HUDEP-2 (cell line): ENCODE measurements at regions not wholly inside any gene's neighbourhood (a gene's known extent, or its start where the extent isn't known, plus 50 kb on each side); places are given as distances from the start of the nearest gene placed in this dataset.
"Not testable (repeated sequence)": the region's sequence is repeated elsewhere in the genome, so short reads cannot be mapped to it uniquely, and the experiment has no call there.

Experiments used
- DNase-seq, 76 experiments: peaks; one replicate each; lab custom pipeline; 2025; ENCODE audit not compliant: unreplicated experiment in 76 of 76; lab: John Stamatoyannopoulos, UW

DNA sequence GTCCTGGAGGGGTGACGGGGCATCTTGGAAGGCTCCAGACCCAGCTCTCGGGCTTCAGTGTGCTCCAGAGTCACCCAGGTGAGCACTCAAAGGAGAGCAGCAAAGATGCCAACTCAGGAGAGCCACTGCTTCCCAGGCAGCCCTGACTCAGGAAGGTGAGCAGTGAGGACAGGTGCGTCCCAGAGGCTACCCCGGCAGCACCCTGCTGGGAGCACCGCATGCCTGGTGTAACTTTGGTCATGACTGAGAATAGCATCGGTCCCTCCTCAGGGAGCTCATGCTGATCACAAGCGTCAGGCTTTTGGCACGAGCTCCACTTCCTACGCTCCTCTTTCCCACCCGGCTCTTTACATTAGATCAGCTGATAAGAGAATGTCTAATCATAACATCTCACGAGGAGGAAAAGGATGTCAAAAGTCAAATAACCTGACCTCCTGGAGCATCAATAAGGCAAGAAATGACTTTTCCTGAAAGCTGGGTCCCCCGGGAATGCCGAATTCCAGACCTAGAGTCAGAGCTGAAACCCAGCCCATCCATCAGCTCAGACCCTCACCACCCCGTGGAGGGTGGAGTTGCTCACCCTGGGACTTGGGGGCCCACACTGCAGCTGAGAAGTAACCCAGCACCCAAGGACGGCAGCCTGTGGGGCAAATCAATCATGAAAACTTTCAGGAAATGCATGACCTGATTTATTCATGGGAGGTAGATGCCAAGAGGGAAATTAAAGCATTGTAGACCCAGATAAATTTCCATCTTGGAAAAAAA, 248.8 kb downstream of the ACKR3 start:
- no peak for DNase-seq

DNA sequence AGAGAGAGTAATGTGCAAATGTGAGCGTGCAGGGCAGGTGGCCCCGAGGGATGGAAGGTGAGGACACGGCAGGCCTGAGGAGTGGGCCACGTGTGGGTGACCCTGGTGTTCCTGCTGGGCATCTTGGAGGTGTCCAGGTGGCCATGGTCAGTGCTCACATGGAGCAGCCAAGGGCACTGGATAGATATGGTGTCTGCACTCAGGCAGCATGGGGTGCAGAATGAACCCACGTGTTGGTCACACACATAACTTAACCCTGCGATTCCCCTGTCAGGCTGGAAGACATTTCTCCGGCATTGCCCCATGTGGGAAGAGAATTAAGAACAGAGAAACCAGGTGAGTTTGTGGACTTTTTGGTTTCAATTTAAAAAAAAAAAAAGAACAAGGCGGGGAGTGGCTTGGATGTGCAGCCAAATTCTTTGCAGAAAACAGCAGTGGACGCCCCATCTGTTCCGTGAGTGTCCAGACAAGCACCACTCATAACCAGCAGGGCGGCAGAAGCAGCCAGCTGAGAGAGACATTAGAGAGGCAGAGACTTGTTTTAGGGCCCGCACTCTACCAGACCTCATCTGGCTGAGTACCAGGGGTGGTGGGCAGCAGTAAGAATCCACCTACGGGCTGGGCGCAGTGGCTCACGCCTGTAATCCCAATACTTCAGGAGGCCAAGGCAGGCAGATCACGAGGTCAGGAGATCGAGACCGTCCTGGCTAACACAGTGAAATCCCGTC, 249.8 kb downstream of the ACKR3 start:
- no peak for DNase-seq

DNA sequence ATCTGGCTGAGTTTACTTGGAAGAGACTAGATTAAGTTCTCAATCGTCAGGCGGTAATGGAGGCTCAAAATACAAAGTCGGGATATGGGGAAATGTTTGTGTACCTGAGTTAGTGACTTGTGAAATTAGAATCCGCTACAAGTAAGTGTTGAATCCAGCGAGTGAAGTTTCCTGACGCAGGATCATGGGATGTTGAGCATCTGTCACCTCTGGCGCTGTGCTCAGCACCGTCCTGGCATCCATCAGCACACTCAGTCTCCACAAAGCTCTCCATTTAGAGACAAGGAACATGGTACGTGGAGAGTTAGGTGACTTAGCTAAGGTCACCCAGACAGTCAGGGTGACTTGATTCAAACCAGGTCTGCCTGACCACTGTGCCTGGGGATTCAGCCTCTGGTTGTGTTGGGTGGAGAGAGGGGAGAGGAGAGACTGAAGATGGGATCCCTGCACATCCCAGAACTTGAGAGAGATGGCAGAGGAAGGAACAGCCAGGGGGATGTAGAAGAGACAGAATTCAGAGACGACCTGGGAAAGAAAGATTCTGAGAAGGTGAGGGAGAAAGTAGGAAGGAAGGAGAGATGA, 251.2 kb downstream of the ACKR3 start:
- DNase-seq: no peak

DNA sequence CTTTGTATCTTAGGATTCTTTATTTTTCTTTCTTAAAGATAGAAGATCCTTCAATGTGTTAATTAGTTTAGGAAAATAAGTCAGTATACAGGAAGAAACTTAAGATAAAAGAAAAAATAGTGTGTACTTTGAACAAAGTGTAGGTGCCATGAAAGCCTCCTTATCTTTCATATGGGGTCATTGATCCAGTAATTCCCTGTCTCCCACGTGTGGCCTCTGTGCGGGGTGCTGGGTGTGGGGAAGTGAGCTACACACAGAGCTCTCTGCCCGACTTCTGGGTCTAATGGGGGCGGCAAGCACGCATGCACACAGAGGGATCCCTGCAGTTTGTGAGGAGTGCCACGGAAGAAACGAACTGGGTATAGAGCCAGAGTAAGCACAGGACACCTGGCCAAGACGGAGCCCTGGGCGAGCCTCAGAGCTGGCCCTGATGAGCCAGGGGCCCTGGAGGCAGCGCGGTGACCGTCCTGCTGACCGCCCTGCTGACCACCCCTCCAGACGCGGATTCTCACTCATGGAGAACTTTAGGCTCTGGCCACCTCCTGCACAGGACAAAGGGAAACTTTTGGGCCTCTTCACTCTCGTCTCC, 253.5 kb downstream of the ACKR3 start:
- DNase-seq: no peak

DNA sequence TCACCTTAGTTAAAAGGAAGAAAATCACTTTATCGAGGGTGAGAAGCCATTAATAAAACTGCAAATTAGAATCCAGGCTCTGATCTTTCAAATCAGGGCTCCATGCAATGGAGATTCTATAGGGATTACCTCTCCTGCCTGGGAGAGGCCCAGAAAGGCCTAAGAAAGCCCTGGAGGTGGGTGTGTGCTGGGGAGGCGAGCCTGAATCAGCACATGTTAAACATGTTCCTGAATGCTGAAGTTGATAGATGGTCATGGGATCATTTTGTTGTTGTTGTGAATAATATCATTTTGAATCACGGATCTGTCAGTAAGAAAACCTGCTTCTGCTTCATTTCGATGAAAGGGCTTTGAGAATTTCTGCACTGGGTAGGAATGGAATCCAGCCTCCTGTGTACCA, 254.3 kb downstream of the ACKR3 start:
- DNase-seq: no peak

DNA sequence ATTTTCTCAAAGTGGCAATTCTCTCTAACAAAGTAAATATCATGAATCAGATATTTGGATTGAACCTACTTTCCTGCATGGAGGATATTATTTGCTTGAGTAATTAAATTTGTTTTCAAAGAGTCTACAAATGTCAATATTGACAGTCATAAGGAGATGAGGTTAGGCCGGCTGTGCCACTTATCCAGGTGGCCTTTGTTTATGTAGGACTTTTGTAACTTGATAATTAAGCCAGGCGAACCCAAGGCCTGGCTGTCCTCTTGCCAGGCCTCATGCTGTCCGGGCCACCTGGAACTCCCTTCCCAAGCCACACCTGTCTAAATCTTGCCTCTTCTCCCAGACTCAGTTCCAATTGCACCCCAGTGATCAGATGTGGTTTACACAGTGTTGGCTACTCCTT, 255.2 kb downstream of the ACKR3 start:
- no peak for DNase-seq

DNA sequence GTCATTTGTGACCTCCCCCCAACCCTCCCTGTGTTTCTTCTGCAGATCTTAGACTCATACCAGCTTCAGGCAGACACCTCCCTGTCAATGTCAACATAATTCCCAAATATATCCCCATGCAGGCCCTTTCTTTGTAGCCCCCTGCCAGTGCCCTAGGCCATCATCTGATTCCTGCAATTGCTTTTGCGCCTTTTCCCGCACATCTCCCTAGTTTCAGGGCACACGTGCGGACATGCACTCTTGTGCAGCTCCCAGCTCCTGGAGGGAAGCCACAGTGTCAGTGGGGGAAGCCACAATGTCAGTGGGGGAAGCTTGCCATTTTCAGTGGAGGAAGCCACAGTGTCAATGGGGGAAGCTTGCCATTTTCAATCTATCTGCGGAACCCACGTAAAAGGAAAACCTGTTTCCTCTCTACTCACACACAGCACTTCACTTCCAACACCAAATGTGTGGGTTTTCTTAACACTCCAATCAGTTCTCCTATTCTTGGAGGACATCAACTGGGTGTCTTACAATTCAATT, 256.4 kb downstream of the ACKR3 start:
- no peak for DNase-seq

DNA sequence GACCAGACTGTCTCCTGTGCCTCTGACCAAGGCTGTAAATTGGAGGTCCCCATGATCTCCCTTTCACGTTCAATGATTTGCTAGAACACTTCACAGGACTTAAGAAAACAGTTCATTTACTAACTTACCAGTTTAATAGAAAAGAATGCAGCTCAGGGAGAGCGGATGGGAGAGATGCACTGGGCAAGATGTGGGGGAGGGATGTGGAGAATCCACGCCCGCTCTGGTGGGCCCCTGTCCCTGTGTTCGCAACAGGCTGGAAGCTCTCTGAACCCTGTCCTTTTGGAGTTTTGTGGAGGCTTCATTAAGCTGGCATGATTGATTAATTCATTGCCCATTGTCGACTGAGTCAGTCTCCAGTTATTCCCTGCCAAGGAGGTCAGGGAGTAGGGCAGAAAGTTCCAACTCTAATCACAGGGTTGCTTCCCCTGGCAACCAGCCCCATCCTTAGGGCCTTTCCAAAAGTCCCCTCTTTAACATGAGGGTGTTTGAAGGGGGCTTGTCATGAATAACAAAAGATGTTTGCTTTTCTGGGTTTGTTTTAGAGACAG, 257.1 kb downstream of the ACKR3 start:
- no peak for DNase-seq

DNA sequence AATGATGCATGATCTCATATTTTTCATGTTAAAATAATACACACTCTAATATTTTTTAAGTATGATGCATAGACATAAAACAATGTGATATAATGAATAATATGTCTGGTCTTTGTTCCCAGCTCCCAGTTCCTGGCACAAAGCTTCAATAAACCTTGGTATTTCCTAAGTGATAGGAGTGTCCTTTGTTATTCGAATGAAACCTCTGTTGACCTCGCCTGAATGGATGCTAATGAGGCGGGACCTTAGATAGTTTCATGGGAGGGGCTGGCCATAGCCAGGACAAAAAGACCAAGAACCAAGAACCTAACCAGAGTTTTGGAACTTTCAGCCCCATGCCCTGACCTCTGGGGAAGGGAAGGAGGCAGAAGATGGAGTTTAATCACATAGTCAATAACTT, 257.7 kb upstream of the COPS8 start:
- DNase-seq: no peak

DNA sequence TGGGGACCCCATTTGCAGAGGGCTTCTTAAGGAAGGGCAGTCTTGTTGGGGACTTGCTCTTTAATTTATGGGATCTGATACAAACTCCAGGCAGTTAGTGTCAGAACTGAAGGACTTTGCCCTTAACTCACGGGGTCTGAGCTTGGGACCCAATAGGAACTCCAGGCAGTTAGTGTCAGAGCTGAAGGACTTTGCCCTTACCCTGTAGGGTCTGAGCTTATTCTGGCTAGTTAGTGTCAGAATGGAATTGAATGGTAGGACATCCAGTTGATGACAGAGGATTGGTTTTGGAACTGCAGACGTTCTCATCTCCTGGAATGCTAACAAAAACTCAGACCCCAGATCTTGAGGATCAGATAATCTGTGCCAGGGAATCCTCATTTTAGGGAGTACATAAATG, 256.9 kb upstream of the COPS8 start:
- DNase-seq: no peak

DNA sequence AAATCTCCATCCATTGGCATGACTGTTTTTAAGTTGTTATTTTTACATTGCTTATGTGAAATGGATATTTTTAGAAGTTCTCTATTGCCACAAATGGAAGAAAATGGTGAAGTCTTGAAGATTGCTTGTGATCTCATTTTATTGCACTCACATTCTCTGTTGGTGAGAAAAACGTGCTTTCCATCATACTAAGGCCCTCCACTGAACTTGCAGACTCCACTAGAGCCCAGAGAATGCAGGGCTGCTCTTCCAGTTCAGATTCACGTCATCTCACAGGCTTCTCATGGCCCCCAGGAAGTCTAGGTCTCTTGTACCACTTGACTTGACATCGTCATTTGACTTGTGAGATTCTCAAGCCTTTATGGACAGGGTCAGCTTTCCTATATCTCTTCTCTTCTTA, 254.8 kb upstream of the COPS8 start:
- no peak for DNase-seq

DNA sequence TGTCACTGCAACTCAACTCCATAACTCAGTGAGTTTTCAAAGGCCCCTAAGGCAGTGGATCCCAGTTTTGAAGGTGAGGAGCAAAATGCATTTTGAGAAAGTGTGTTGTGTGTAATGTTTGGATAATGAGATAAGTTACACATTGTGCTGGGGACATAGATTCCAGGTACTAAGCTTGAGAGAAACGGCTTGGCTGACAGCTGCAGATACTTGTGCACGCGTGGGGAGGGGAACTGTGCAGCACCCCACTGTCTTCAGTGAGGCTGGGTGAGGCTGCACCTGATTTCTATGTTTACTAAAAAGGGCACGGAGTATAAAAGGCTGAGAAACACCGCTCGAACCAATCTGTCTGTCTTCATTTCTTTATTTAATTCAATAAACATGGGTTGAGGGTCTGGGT, 254.0 kb upstream of the COPS8 start:
- no peak for DNase-seq

DNA sequence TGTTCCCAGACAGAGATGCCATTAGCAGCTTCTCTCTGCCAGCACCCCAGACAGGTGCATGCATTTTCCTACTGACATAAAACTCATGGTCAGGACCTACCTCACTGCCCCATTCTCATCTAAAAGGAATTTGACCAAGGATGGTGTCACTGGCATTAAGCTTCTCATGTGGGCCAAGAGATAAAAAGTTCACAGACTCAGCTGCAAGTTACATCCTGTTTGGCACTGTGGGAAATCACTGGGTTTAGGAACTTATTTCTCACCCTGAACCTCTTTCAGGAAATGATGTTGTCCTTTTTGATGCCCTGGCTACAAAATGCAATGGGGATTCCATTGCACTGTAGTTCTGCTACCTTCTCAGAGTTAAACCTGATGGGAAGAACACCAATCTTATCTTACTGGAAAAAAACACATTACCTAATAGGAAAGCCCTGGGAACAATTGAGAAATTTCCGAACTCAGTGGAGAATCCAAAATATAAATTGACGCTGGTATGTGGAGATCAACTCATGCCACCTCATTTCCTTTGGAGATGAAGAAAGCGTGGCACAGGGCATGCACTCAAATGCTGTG, 252.1 kb upstream of the COPS8 start:
- no peak for DNase-seq

DNA sequence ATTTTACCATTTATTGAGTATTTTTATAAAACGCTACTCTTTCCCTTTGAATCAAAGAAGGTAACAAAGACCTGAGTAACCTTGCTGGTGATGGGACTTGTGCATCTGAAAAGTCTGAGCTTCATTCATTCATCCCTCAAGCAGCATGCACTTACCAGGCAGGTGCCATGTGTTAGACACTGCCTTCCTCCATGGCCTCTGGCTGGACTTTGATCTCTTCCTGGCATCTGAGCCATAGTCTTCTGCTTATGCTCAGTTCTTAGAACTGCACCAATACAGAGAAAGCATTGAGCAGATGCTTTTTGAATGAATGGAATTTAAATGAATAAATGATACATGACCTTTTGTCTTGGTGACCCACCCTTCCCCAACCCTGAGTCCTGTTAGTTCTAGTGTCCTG, 251.4 kb upstream of the COPS8 start:
- no peak for DNase-seq

DNA sequence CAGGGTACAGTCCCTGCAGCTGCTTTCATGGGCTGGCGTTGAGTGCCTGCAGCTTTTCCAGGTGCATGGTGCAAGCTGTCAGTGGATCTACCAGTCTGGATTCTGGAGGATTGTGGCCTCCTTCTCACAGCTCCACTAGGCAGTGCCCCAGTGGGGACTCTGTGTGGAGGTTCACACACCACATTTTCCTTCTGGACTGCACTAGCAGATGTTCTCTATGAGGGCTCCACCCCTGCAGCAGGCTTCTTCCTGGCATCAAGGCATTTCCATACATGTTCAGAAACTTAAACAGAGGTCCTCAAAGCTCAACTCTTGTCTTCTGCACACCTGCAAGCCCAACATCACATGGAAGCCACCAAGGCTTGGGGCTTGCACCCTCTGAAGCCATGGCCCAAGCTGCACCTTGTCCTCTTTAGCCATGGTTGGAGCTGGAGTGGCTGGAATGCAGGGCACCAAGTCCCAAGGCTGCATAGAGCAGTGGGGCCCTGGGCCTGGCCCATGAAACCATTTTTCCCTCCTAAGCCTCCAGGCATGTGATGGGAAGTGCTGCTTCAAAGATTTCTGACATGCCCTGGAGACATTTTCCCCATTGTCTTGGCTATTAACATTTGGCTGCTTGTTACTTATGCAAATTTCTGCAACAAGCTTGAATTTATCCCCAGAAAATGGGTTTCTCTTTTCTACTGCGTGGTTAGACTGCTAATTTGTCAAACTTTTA, 250.2 kb upstream of the COPS8 start:
- no peak for DNase-seq

DNA sequence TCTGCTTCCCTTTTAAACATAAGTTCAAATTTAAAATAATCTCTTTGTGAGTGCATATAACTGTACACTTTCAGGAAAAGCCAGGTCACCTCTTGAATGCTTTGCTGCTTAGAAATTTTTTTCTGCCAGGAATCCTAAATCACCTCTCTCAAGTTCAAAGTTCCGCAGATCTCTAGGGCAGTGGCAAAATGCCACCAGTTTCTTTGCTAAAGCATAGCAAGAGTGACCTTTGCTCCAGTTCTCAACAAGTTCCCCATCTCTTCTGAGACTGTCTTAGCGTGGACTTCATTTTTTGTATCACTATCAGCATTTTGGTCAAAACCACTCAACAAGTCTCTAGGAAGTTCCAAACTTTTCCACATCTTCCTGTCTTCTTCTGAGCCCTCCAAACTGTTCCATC, 249.7 kb upstream of the COPS8 start:
- DNase-seq: not testable (repeated sequence)

DNA sequence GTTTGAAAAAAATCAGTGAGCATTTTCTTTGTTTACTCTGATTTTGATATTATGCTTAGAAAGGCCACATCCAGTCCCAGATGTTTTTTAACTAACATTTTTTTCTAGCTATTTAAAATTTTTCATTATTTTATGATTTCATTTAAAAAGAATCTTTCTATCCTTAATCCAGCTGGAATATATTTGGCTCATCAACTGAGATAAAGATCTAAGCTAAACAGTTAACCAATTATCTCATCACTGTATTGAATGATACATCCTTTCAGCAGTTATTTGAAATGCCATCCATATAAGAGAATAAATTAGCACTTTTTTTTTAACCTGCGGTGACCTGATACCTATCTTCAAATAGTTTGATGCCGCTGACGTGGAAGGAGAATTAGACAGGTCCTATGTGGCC, 245.5 kb upstream of the COPS8 start:
- no peak for DNase-seq

DNA sequence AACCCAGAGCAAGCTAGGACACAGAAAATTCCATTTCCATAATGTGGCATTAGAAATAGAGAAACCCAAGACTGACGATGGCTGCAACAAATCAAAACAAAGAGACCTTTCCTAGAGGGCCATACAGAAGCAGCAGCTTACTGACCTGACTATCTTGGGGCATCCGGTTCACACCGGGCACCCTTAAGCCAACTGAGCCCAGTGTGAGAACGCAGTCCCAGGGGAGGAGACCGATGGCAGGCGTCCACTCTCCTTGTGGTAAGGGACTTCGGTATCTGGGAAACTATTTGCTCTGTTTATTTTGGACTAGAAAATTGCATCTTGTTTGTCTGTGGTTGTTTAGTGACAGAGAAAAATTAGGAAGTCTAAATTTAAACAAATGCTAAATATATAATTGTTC, 244.8 kb upstream of the COPS8 start:
- DNase-seq: no peak

DNA sequence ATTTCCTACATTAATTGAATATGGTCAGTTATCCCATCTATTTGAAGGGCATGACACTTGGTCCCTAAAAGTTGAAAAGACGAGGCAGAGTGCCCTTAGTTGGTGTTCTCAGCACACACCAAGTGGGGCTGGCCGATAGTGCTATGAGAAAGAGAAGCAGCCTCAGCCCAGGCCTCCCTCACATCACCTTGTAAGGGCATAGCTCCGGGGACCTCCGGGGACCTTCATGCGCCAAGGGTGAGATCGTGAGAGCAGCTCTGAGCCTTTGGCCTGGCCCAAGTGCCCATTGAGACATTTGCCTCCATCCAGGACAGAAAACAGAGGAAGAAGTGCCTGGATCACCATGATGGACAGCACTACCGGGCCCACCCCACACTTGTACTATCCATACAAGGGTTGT, 244.3 kb upstream of the COPS8 start:
- DNase-seq: no peak
